ENCODE measurements at regions not wholly inside any gene's neighbourhood (a gene's known extent, or its start where the extent isn't known, plus 50 kb on each side); places are given as distances from the start of the nearest gene placed in this dataset.

GRCh38 chr14:98926801-98927200 is 345.2 kb downstream of the BCL11B start:
- FAIRE-seq, result no peak
- H2AFZ ChIP-seq (ENCODE audit: low read depth, low read length), result no peak overlapping the region
- DNase-seq (ENCODE audit: low read depth), result peak; percentile 23
- Mint-ChIP-seq H3K27ac (ENCODE audit: unreplicated experiment) (no peak overlapping the region), H3K36me3 (ENCODE audit: low read depth, unreplicated experiment) (no peaks in the 10 kb centered on the region), H3K4me1 (ENCODE audit: low read depth, unreplicated experiment) (no peaks in the 10 kb centered on the region), H3K4me3 (ENCODE audit: unreplicated experiment) (no peak overlapping the region), H3K27me3 (ENCODE audit: low read depth, unreplicated experiment) (peaks cover 6% of the 10 kb centered on the region), H3K9me3 (ENCODE audit: unreplicated experiment) (peaks cover 5% of the 10 kb centered on the region)
- no peaks in the 10 kb centered on the region for H3K4me1 ChIP-seq (ENCODE audit: insufficient read depth, low read length)
- no peaks in the 10 kb centered on the region for H3K9me3 ChIP-seq (ENCODE audit: insufficient read depth, low read depth, low read length)
- H3K4me3 ChIP-seq (ENCODE audit: insufficient read depth, low read depth, low read length), result no peak overlapping the region
- TF ChIP-seq CTCF (IDR thresholded peaks at IDR 0.05; ENCODE audit: insufficient read depth, low read depth, low read length) (no peak), EZH2 (IDR thresholded peaks at IDR 0.05; ENCODE audit: insufficient read depth, low read length) (no peak)
- no peak overlapping the region for H3K27ac ChIP-seq (ENCODE audit: low read depth, low read length)
- H4K20me1 ChIP-seq (ENCODE audit: insufficient read depth, low read length), result no peaks in the 10 kb centered on the region
- H3K27me3 ChIP-seq (ENCODE audit: insufficient read depth, low read length), result no peaks in the 10 kb centered on the region
- no peak overlapping the region for H3K4me2 ChIP-seq (ENCODE audit: low read length)
- H3K79me2 ChIP-seq (ENCODE audit: insufficient read depth, low read length), result no peaks in the 10 kb centered on the region
- H3K36me3 ChIP-seq (ENCODE audit: insufficient read depth, low read length), result no peaks in the 10 kb centered on the region
- no peak overlapping the region for H3K9ac ChIP-seq (ENCODE audit: low read length)

- no peaks in the 10 kb centered on the region for H3K36me3 Mint-ChIP-seq (ENCODE audit: low read depth, unreplicated experiment)
- FAIRE-seq (no peak), DNase-seq (ENCODE audit: low read depth) (no peak)
- H3K4me3 ChIP-seq (ENCODE audit: insufficient read depth, low read depth, low read length), result no peak overlapping the region
- no peak overlapping the region for H3K4me2 ChIP-seq (ENCODE audit: low read length)
- TF ChIP-seq EZH2 (IDR thresholded peaks at IDR 0.05; ENCODE audit: insufficient read depth, low read length), result no peak
- no peak for TF ChIP-seq CTCF (IDR thresholded peaks at IDR 0.05; ENCODE audit: insufficient read depth, low read depth, low read length)
- no peak overlapping the region for H3K27ac Mint-ChIP-seq (ENCODE audit: unreplicated experiment)
- H3K4me3 Mint-ChIP-seq (ENCODE audit: unreplicated experiment), result no peak overlapping the region
- H3K9me3 ChIP-seq (ENCODE audit: insufficient read depth, low read depth, low read length), result no peaks in the 10 kb centered on the region
- H3K27me3 ChIP-seq (ENCODE audit: insufficient read depth, low read length), result no peaks in the 10 kb centered on the region
- no peaks in the 10 kb centered on the region for H3K4me1 ChIP-seq (ENCODE audit: insufficient read depth, low read length)
- no peaks in the 10 kb centered on the region for H3K79me2 ChIP-seq (ENCODE audit: insufficient read depth, low read length)
- no peak overlapping the region for H3K27ac ChIP-seq (ENCODE audit: low read depth, low read length)
- H3K27me3 Mint-ChIP-seq (ENCODE audit: low read depth, unreplicated experiment), result peaks cover 17% of the 10 kb centered on the region
- H2AFZ ChIP-seq (ENCODE audit: low read depth, low read length), result no peak overlapping the region
- no peaks in the 10 kb centered on the region for H4K20me1 ChIP-seq (ENCODE audit: insufficient read depth, low read length)
- H3K4me1 Mint-ChIP-seq (ENCODE audit: low read depth, unreplicated experiment), result no peaks in the 10 kb centered on the region
- no peaks in the 10 kb centered on the region for H3K36me3 ChIP-seq (ENCODE audit: insufficient read depth, low read length)
- H3K9me3 Mint-ChIP-seq (ENCODE audit: unreplicated experiment), result peaks cover 8% of the 10 kb centered on the region
- no peak overlapping the region for H3K9ac ChIP-seq (ENCODE audit: low read length)
Measured at GRCh38 chr14:98927986-98928385, 344.0 kb downstream of the BCL11B start.

GRCh38 chr14:98928418-98928817 is 343.6 kb downstream of the BCL11B start:
- Mint-ChIP-seq H3K4me3 (ENCODE audit: unreplicated experiment) (no peak overlapping the region), H3K36me3 (ENCODE audit: low read depth, unreplicated experiment) (no peaks in the 10 kb centered on the region), H3K4me1 (ENCODE audit: low read depth, unreplicated experiment) (no peaks in the 10 kb centered on the region), H3K27ac (ENCODE audit: unreplicated experiment) (no peak overlapping the region), H3K27me3 (ENCODE audit: low read depth, unreplicated experiment) (peaks cover 21% of the 10 kb centered on the region), H3K9me3 (ENCODE audit: unreplicated experiment) (peaks cover 9% of the 10 kb centered on the region)
- H3K9me3 ChIP-seq (ENCODE audit: insufficient read depth, low read depth, low read length), result no peaks in the 10 kb centered on the region
- H3K36me3 ChIP-seq (ENCODE audit: insufficient read depth, low read length), result no peaks in the 10 kb centered on the region
- no peaks in the 10 kb centered on the region for H4K20me1 ChIP-seq (ENCODE audit: insufficient read depth, low read length)
- H2AFZ ChIP-seq (ENCODE audit: low read depth, low read length), result no peak overlapping the region
- no peak overlapping the region for H3K27ac ChIP-seq (ENCODE audit: low read depth, low read length)
- H3K4me3 ChIP-seq (ENCODE audit: insufficient read depth, low read depth, low read length), result no peak overlapping the region
- no peaks in the 10 kb centered on the region for H3K27me3 ChIP-seq (ENCODE audit: insufficient read depth, low read length)
- no peak overlapping the region for H3K9ac ChIP-seq (ENCODE audit: low read length)
- no peaks in the 10 kb centered on the region for H3K4me1 ChIP-seq (ENCODE audit: insufficient read depth, low read length)
- no peak overlapping the region for H3K4me2 ChIP-seq (ENCODE audit: low read length)
- TF ChIP-seq EZH2 (IDR thresholded peaks at IDR 0.05; ENCODE audit: insufficient read depth, low read length) (no peak), CTCF (IDR thresholded peaks at IDR 0.05; ENCODE audit: insufficient read depth, low read depth, low read length) (no peak)
- no peak for FAIRE-seq
- DNase-seq (ENCODE audit: low read depth), result no peak
- H3K79me2 ChIP-seq (ENCODE audit: insufficient read depth, low read length), result no peaks in the 10 kb centered on the region

Data from astrocyte (in vitro differentiated cells and primary cell).